ENCODE measurements at regions not wholly inside any gene's neighbourhood (a gene's known extent, or its start where the extent isn't known, plus 50 kb on each side); places are given as distances from the start of the nearest gene placed in this dataset.

DNA sequence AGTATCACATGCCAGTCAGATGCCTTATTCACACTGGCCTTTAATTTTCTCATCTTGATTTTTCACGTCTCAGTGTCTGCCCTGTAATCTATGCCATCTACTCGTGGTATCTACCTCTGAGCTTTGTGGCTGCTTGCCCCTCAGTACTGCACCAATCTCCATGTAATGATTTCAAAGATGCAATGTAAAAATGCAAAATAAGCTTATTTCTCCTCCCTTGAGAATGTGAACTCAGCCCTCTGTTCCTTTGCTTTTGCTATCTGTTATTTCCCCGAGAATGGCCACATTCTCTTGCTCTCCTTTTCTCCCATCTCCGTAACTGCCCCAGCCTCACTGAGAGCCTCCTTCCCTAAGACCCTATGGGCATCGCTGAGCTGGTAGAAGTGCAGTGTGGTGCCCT lies 317.5 kb downstream of the SFMBT2 start:
- Histone ChIP-seq H3K9me3 (ENCODE audit: control insufficient read depth, low read length) (no peaks in the 10 kb centered on the region), H3K27ac (ENCODE audit: low read depth, low read length) (no peak overlapping the region), H3K27me3 (ENCODE audit: control insufficient read depth, insufficient read depth, low read length, poor library complexity, severe bottlenecking) (no peaks in the 10 kb centered on the region), H3K4me3 (ENCODE audit: low read length) (no peak overlapping the region), H3K36me3 (ENCODE audit: control insufficient read depth, insufficient read depth, low read length) (no peaks in the 10 kb centered on the region), H3K4me1 (ENCODE audit: control insufficient read depth, insufficient read depth, low read length) (no peaks in the 10 kb centered on the region), H3K9ac (ENCODE audit: extremely low read depth, low read length, poor library complexity, severe bottlenecking) (no peak overlapping the region)
- Mint-ChIP-seq H3K36me3 (ENCODE audit: low read depth) (no peaks in the 10 kb centered on the region), H3K27ac (no peak overlapping the region), H3K9me3 (no peaks in the 10 kb centered on the region), H3K27me3 (ENCODE audit: insufficient read depth) (no peaks in the 10 kb centered on the region), H3K4me1 (no peaks in the 10 kb centered on the region), H3K4me3 (no peak overlapping the region)
- 83 to 91% methylated on average over 4 to 5 of the region's 5 CpGs for WGBS, 2 experiments (ENCODE audit: insufficient coverage in 1 of 2, insufficient read length in 1 of 2)
- TF ChIP-seq, protein P1, sequence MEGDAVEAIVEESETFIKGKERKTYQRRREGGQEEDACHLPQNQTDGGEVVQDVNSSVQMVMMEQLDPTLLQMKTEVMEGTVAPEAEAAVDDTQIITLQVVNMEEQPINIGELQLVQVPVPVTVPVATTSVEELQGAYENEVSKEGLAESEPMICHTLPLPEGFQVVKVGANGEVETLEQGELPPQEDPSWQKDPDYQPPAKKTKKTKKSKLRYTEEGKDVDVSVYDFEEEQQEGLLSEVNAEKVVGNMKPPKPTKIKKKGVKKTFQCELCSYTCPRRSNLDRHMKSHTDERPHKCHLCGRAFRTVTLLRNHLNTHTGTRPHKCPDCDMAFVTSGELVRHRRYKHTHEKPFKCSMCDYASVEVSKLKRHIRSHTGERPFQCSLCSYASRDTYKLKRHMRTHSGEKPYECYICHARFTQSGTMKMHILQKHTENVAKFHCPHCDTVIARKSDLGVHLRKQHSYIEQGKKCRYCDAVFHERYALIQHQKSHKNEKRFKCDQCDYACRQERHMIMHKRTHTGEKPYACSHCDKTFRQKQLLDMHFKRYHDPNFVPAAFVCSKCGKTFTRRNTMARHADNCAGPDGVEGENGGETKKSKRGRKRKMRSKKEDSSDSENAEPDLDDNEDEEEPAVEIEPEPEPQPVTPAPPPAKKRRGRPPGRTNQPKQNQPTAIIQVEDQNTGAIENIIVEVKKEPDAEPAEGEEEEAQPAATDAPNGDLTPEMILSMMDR (conservative IDR thresholded peaks at IDR 0.05) = no peak
- no peak for DNase-seq

DNA sequence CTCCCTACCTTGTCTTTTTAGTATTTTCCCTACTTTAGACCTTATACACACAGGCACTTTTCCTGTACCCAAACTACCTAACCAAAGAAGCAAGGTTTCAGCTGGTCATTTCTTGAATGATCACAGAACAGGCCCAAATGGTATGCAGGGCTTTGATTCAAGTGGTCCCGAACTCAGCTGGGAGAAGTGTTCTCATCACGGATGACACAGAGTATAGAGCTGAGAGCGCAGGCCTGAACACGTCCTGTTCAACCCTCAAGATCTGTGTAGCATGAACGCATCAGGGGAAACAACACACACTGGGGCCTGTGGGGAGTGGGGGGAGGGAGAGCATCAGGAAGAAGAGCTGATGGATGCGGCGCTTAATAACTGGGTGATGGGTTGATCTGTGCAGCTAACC lies 318.2 kb downstream of the SFMBT2 start:
- no peaks in the 10 kb centered on the region for H3K36me3 Mint-ChIP-seq (ENCODE audit: low read depth)
- H3K4me3 ChIP-seq (ENCODE audit: low read length) = no peak overlapping the region
- H3K9me3 ChIP-seq (ENCODE audit: control insufficient read depth, low read length) = no peaks in the 10 kb centered on the region
- H3K4me3 Mint-ChIP-seq = no peak overlapping the region
- WGBS, 2 experiments (ENCODE audit: insufficient coverage in 1 of 2, insufficient read length in 1 of 2) = 96 to 97% methylated on average over 3 to 5 of the region's 7 CpGs
- H3K27me3 ChIP-seq (ENCODE audit: control insufficient read depth, insufficient read depth, low read length, poor library complexity, severe bottlenecking) = no peaks in the 10 kb centered on the region
- H3K9me3 Mint-ChIP-seq = no peaks in the 10 kb centered on the region
- no peaks in the 10 kb centered on the region for H3K27me3 Mint-ChIP-seq (ENCODE audit: insufficient read depth)
- H3K36me3 ChIP-seq (ENCODE audit: control insufficient read depth, insufficient read depth, low read length) = no peaks in the 10 kb centered on the region
- H3K9ac ChIP-seq (ENCODE audit: extremely low read depth, low read length, poor library complexity, severe bottlenecking) = no peak overlapping the region
- no peaks in the 10 kb centered on the region for H3K4me1 Mint-ChIP-seq
- TF ChIP-seq, protein P1 (conservative IDR thresholded peaks at IDR 0.05) = no peak
- H3K27ac ChIP-seq (ENCODE audit: low read depth, low read length) = no peak overlapping the region
- H3K27ac Mint-ChIP-seq = no peak overlapping the region
- H3K4me1 ChIP-seq (ENCODE audit: control insufficient read depth, insufficient read depth, low read length) = no peaks in the 10 kb centered on the region
- DNase-seq = no peak

DNA sequence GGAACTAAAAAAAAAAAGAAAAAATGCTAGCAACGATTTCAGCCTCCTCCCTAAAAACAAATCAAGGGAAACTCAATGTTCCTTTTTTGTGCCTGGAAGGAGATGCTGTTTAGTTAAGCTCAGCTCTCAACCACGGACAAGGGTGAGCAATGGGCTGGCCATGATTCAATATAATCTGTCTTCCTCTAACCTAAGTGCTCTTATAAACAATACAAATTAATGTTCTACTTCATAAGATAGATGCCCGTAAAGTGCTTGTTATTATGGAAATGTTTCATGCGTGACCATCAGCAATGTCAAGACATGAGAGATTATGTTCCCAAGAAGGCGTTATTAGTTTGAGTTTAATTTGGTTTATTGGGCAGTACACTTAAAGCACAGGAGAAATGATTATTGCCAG lies 320.3 kb downstream of the SFMBT2 start:
- Mint-ChIP-seq H3K4me1 (peaks cover 5% of the 10 kb centered on the region), H3K36me3 (ENCODE audit: low read depth) (no peaks in the 10 kb centered on the region), H3K27ac (no peak overlapping the region), H3K27me3 (ENCODE audit: insufficient read depth) (no peaks in the 10 kb centered on the region), H3K9me3 (no peaks in the 10 kb centered on the region), H3K4me3 (no peak overlapping the region)
- no peaks in the 10 kb centered on the region for H3K27me3 ChIP-seq (ENCODE audit: control insufficient read depth, insufficient read depth, low read length, poor library complexity, severe bottlenecking)
- H3K4me3 ChIP-seq (ENCODE audit: low read length) = no peak overlapping the region
- TF ChIP-seq, protein P1 (conservative IDR thresholded peaks at IDR 0.05) = no peak
- no peaks in the 10 kb centered on the region for H3K9me3 ChIP-seq (ENCODE audit: control insufficient read depth, low read length)
- H3K9ac ChIP-seq (ENCODE audit: extremely low read depth, low read length, poor library complexity, severe bottlenecking) = no peak overlapping the region
- DNase-seq = no peak
- no peaks in the 10 kb centered on the region for H3K4me1 ChIP-seq (ENCODE audit: control insufficient read depth, insufficient read depth, low read length)
- H3K27ac ChIP-seq (ENCODE audit: low read depth, low read length) = no peak overlapping the region
- 94 to 95% methylated on average over 2 to 5 of the region's 5 CpGs for whole genome bisulfite sequencing, 2 experiments (ENCODE audit: insufficient coverage in 1 of 2, insufficient read length in 1 of 2)
- no peaks in the 10 kb centered on the region for H3K36me3 ChIP-seq (ENCODE audit: control insufficient read depth, insufficient read depth, low read length)

All from endodermal cell (in vitro differentiated cells).